Stimulated activated naive CD8-positive, alpha-beta T cell treated with anti-CD3 and anti-CD28 coated beads, Interleukin-15, Interleukin-2, amounts not matched to agents 100 ng/mL and 50 ng/mL, for 24 hours (primary cell): ENCODE measurements at regions not wholly inside any gene's neighbourhood (a gene's known extent, or its start where the extent isn't known, plus 50 kb on each side); places are given as distances from the start of the nearest gene placed in this dataset.

Experiments used
- H3K27ac Mint-ChIP-seq: one replicate; pipeline ENCODE4 v1.8.0; 2021; ENCODE audit warnings: mild to moderate bottlenecking, mixed read lengths
- H3K27me3 Mint-ChIP-seq: one replicate; pipeline ENCODE4 v1.8.0; 2021; ENCODE audit warnings: mixed read lengths
- H3K36me3 Mint-ChIP-seq: one replicate; pipeline ENCODE4 v1.8.0; 2021; ENCODE audit warnings: low read depth, mixed read lengths
- H3K4me1 Mint-ChIP-seq: one replicate; pipeline ENCODE4 v1.8.0; 2021; ENCODE audit warnings: low read depth, mixed read lengths
- H3K4me3 Mint-ChIP-seq: one replicate; pipeline ENCODE4 v1.8.0; 2021; ENCODE audit warnings: mild to moderate bottlenecking, mixed read lengths
- H3K9me3 Mint-ChIP-seq: one replicate; pipeline ENCODE4 v1.8.0; 2021; ENCODE audit warnings: mixed read lengths

- H3K4me1 Mint-ChIP-seq, result peaks cover under 1% of the 10 kb centered on the region
Observed at GRCh38 chr2:2662847-2663356, 331.8 kb upstream of the MYT1L start.

GRCh38 chr2:2662037-2662846, 331.2 kb upstream of the MYT1L start:
- H3K9me3 Mint-ChIP-seq, result peaks cover 20% of the 10 kb centered on the region
- H3K4me3 Mint-ChIP-seq, result no peak overlapping the region
- no peaks in the 10 kb centered on the region for H3K27me3 Mint-ChIP-seq
- H3K4me1 Mint-ChIP-seq, result peaks cover 7% of the 10 kb centered on the region
- peaks cover 4% of the 10 kb centered on the region for H3K36me3 Mint-ChIP-seq
- no peak overlapping the region for H3K27ac Mint-ChIP-seq

More at GRCh38 chr2:2662847-2663356, 331.8 kb upstream of the MYT1L start:
- Mint-ChIP-seq H3K27me3 (no peaks in the 10 kb centered on the region), H3K4me3 (no peak overlapping the region), H3K9me3 (peaks cover 20% of the 10 kb centered on the region), H3K36me3 (peaks cover 4% of the 10 kb centered on the region), H3K27ac (no peak overlapping the region)

- Mint-ChIP-seq H3K4me3 (no peak overlapping the region), H3K9me3 (peaks cover 20% of the 10 kb centered on the region), H3K27me3 (no peaks in the 10 kb centered on the region), H3K4me1 (peaks cover 11% of the 10 kb centered on the region), H3K27ac (no peak overlapping the region), H3K36me3 (peaks cover 4% of the 10 kb centered on the region)
Observed at GRCh38 chr2:2660789-2661355, 329.8 kb upstream of the MYT1L start.

GRCh38 chr2:2657121-2657962, 326.3 kb upstream of the MYT1L start:
- H3K9me3 Mint-ChIP-seq, result peaks cover 20% of the 10 kb centered on the region
- peaks cover 4% of the 10 kb centered on the region for H3K36me3 Mint-ChIP-seq
- H3K4me1 Mint-ChIP-seq, result peaks cover 11% of the 10 kb centered on the region
- no peak overlapping the region for H3K4me3 Mint-ChIP-seq
- no peaks in the 10 kb centered on the region for H3K27me3 Mint-ChIP-seq
- H3K27ac Mint-ChIP-seq, result no peak overlapping the region

GRCh38 chr2:2656115-2657011, 325.3 kb upstream of the MYT1L start:
- Mint-ChIP-seq H3K4me1 (peaks cover 11% of the 10 kb centered on the region), H3K9me3 (peaks cover 20% of the 10 kb centered on the region), H3K27ac (no peak overlapping the region), H3K36me3 (peaks cover 4% of the 10 kb centered on the region), H3K4me3 (no peak overlapping the region), H3K27me3 (no peaks in the 10 kb centered on the region)

GRCh38 chr2:2655453-2656114, 324.5 kb upstream of the MYT1L start:
- Mint-ChIP-seq H3K4me1 (peaks cover 11% of the 10 kb centered on the region), H3K4me3 (no peak overlapping the region), H3K9me3 (peaks cover 18% of the 10 kb centered on the region)

GRCh38 chr2:2653231-2653630, 322.2 kb upstream of the MYT1L start:
- Mint-ChIP-seq H3K4me3 (no peak overlapping the region), H3K27ac (no peak overlapping the region), H3K9me3 (peaks cover 3% of the 10 kb centered on the region), H3K36me3 (no peaks in the 10 kb centered on the region), H3K4me1 (peaks cover 11% of the 10 kb centered on the region), H3K27me3 (no peaks in the 10 kb centered on the region)

More at GRCh38 chr2:2655453-2656114, 324.5 kb upstream of the MYT1L start:
- Mint-ChIP-seq H3K36me3 (peaks cover 4% of the 10 kb centered on the region), H3K27me3 (no peaks in the 10 kb centered on the region), H3K27ac (no peak overlapping the region)

- Mint-ChIP-seq H3K27me3 (no peaks in the 10 kb centered on the region), H3K9me3 (no peaks in the 10 kb centered on the region), H3K4me3 (no peak overlapping the region), H3K27ac (no peak overlapping the region), H3K36me3 (no peaks in the 10 kb centered on the region), H3K4me1 (peaks cover 24% of the 10 kb centered on the region)
Observed at GRCh38 chr2:2650608-2651375, 319.7 kb upstream of the MYT1L start.

GRCh38 chr2:2649109-2650072, 318.3 kb upstream of the MYT1L start:
- no peak overlapping the region for H3K4me3 Mint-ChIP-seq

GRCh38 chr2:2648094-2648493, 317.0 kb upstream of the MYT1L start:
- H3K27ac Mint-ChIP-seq, result no peak overlapping the region

More at GRCh38 chr2:2649109-2650072, 318.3 kb upstream of the MYT1L start:
- H3K27ac Mint-ChIP-seq, result no peak overlapping the region
- peaks cover 24% of the 10 kb centered on the region for H3K4me1 Mint-ChIP-seq
- H3K27me3 Mint-ChIP-seq, result no peaks in the 10 kb centered on the region
- no peaks in the 10 kb centered on the region for H3K36me3 Mint-ChIP-seq
- peaks cover under 1% of the 10 kb centered on the region for H3K9me3 Mint-ChIP-seq

GRCh38 chr2:2647141-2647541, 316.1 kb upstream of the MYT1L start:
- no peaks in the 10 kb centered on the region for H3K27me3 Mint-ChIP-seq
- H3K4me1 Mint-ChIP-seq, result peaks cover 24% of the 10 kb centered on the region
- no peaks in the 10 kb centered on the region for H3K36me3 Mint-ChIP-seq
- H3K9me3 Mint-ChIP-seq, result peaks cover 6% of the 10 kb centered on the region
- no peak overlapping the region for H3K27ac Mint-ChIP-seq
- H3K4me3 Mint-ChIP-seq, result no peak overlapping the region

More at GRCh38 chr2:2648094-2648493, 317.0 kb upstream of the MYT1L start:
- H3K4me1 Mint-ChIP-seq, result peaks cover 24% of the 10 kb centered on the region
- H3K36me3 Mint-ChIP-seq, result no peaks in the 10 kb centered on the region
- no peak overlapping the region for H3K4me3 Mint-ChIP-seq
- peaks cover 6% of the 10 kb centered on the region for H3K9me3 Mint-ChIP-seq
- H3K27me3 Mint-ChIP-seq, result no peaks in the 10 kb centered on the region

- no peaks in the 10 kb centered on the region for H3K27me3 Mint-ChIP-seq
- peaks cover 24% of the 10 kb centered on the region for H3K4me1 Mint-ChIP-seq
- no peak overlapping the region for H3K27ac Mint-ChIP-seq
- H3K36me3 Mint-ChIP-seq, result no peaks in the 10 kb centered on the region
- peaks cover 6% of the 10 kb centered on the region for H3K9me3 Mint-ChIP-seq
- H3K4me3 Mint-ChIP-seq, result no peak overlapping the region
Observed at GRCh38 chr2:2646433-2647051, 315.5 kb upstream of the MYT1L start.
